H1 (cell line): ENCODE measurements at regions not wholly inside any gene's neighbourhood (a gene's known extent, or its start where the extent isn't known, plus 50 kb on each side); places are given as distances from the start of the nearest gene placed in this dataset.

Experiments used
- CTCF ChIA-PET: fragments of 300-600 bp; sonication (Branson Sonifier 250); formaldehyde crosslinking; loops from one replicate; lab custom pipeline; 2021; ENCODE audit not compliant: partially characterized antibody; lab: Charles Lee
- POLR2A ChIA-PET: fragments of 300-600 bp; sonication (Branson Sonifier 250); formaldehyde crosslinking; loops from one replicate; lab custom pipeline; 2021; ENCODE audit warnings: inconsistent platforms; ENCODE audit not compliant: partially characterized antibody; lab: Charles Lee
- DNase-seq, 2 experiments: peaks; one replicate each; pipeline versions ENCODE4 v3.0.0 to v3.0.0-alpha.2; 2010 to 2022; ENCODE audit warnings: low spot score in 2 of 2, low read depth in 1 of 2, mixed read lengths in 1 of 2
- FAIRE-seq: peaks from 2 replicates; lab custom pipeline; 2011; peaks lifted over from hg19 to GRCh38; lab: Jason Lieb, UNC
- H2AFZ ChIP-seq: 2 replicates; pipeline ENCODE4 v1.8.1; 2012; ENCODE audit warnings: low read length, inconsistent platforms
- H2AK5ac ChIP-seq: 2 replicates; pipeline ENCODE4 v1.6.1; 2013; ENCODE audit warnings: low read depth, low read length
- H2BK120ac ChIP-seq: replicated peaks from 2 replicates; pipeline ENCODE3; 2013; ENCODE audit warnings: low read depth, low read length, inconsistent platforms
- H2BK12ac ChIP-seq: 2 replicates; pipeline ENCODE4 v1.6.1; 2013; ENCODE audit warnings: low read depth, low read length
- H2BK15ac ChIP-seq: 2 replicates; pipeline ENCODE4 v1.6.1; 2013; ENCODE audit warnings: low read length
- H2BK20ac ChIP-seq: 2 replicates; pipeline ENCODE4 v1.6.1; 2013; ENCODE audit warnings: low read length
- H2BK5ac ChIP-seq: 2 replicates; pipeline ENCODE4 v1.6.1; 2013; ENCODE audit warnings: low read depth, low read length
- H3K14ac ChIP-seq: 2 replicates; pipeline ENCODE4 v1.6.1; 2013; ENCODE audit warnings: inconsistent platforms; ENCODE audit not compliant: insufficient read length
- H3K18ac ChIP-seq: 2 replicates; pipeline ENCODE4 v1.6.1; 2013; ENCODE audit warnings: low read length; ENCODE audit errors: extremely low read depth
- H3K23ac ChIP-seq: 2 replicates; pipeline ENCODE4 v1.6.1; 2013; ENCODE audit warnings: inconsistent platforms; ENCODE audit not compliant: insufficient read length
- H3K23me2 ChIP-seq: 2 replicates; pipeline ENCODE4 v1.6.1; 2013; ENCODE audit warnings: low read depth, low read length
- H3K27ac ChIP-seq: 2 replicates; pipeline ENCODE4 v1.6.1; 2011; ENCODE audit warnings: low read depth, low read length, inconsistent platforms
- H3K27me3 ChIP-seq, 4 experiments: replicated peaks in 1 of 4; 1 replicate in 1 of 4; 2 replicates in 3 of 4; pipeline versions ENCODE4 v1.6.1 to v1.8.1; 2011 to 2013; ENCODE audit warnings: low read length in 3 of 4, mild to moderate bottlenecking in 3 of 4, inconsistent platforms in 2 of 4, mixed read lengths in 2 of 4, moderate library complexity in 1 of 4; ENCODE audit not compliant: control insufficient read depth in 3 of 4, insufficient read depth in 3 of 4; ENCODE audit errors: extremely low read depth in 1 of 4
- H3K36me3 ChIP-seq, 4 experiments: 2 replicates each; pipeline versions ENCODE4 v1.6.1 to v1.8.1; 2011 to 2013; ENCODE audit warnings: mild to moderate bottlenecking in 4 of 4, low read length in 3 of 4, moderate library complexity in 2 of 4, control low read depth in 1 of 4, inconsistent platforms in 1 of 4; ENCODE audit not compliant: insufficient read depth in 4 of 4, control insufficient read depth in 2 of 4
- H3K4ac ChIP-seq: replicated peaks from 2 replicates; pipeline ENCODE3; 2013; ENCODE audit warnings: low read length, low read depth, mixed read lengths, inconsistent platforms; ENCODE audit not compliant: insufficient read length
- H3K4me1 ChIP-seq, 4 experiments: replicated peaks in 1 of 4; 1 replicate in 1 of 4; 2 replicates in 3 of 4; pipeline versions ENCODE4 v1.6.1 to v1.8.1; 2011 to 2013; ENCODE audit warnings: low read length in 3 of 4, inconsistent platforms in 2 of 4, mixed read lengths in 1 of 4; ENCODE audit not compliant: insufficient read depth in 4 of 4, control insufficient read depth in 3 of 4
- H3K4me2 ChIP-seq, 2 experiments: 2 replicates each; pipeline versions ENCODE4 v1.6.1 to v1.8.1; 2011 to 2013; ENCODE audit warnings: low read depth in 2 of 2, low read length in 2 of 2, control low read depth in 1 of 2, inconsistent platforms in 1 of 2, mild to moderate bottlenecking in 1 of 2; ENCODE audit not compliant: insufficient read depth in 1 of 2
- H3K4me3 ChIP-seq, 4 experiments: fragments of 200-600, 300-600 bp in 1 of 4; sonication (generic), shearing (Covaris generic), sonication (Bioruptor Twin) in 1 of 4; 2 replicates each; pipeline versions ENCODE4 v1.5.1 to v1.8.1; 2011 to 2016; ENCODE audit warnings: low read length in 4 of 4, low read depth in 3 of 4, control low read depth in 2 of 4, inconsistent platforms in 2 of 4, mild to moderate bottlenecking in 2 of 4, mixed read lengths in 1 of 4, moderate library complexity in 1 of 4; ENCODE audit not compliant: insufficient read depth in 2 of 4; ENCODE audit errors: extremely low read depth in 1 of 4
- H3K56ac ChIP-seq: replicated peaks from 2 replicates; pipeline ENCODE3; 2013; ENCODE audit warnings: low read depth, mild to moderate bottlenecking, mixed read lengths, low read length, inconsistent platforms; ENCODE audit not compliant: insufficient read length
- H3K79me1 ChIP-seq: 2 replicates; pipeline ENCODE4 v1.6.1; 2013; ENCODE audit warnings: low read depth, low read length, control low read depth
- H3K79me2 ChIP-seq, 2 experiments: 2 replicates each; pipeline versions ENCODE4 v1.6.1 to v1.8.1; 2012 to 2013; ENCODE audit warnings: low read length in 2 of 2, mild to moderate bottlenecking in 2 of 2, inconsistent platforms in 1 of 2; ENCODE audit not compliant: insufficient read depth in 2 of 2, control insufficient read depth in 1 of 2
- H3K9ac ChIP-seq, 4 experiments: replicated peaks in 1 of 4; 1 replicate in 1 of 4; 2 replicates in 3 of 4; pipeline versions ENCODE4 v1.6.1 to v1.8.1; 2011 to 2013; ENCODE audit warnings: low read depth in 3 of 4, low read length in 3 of 4, control low read depth in 2 of 4, mild to moderate bottlenecking in 2 of 4, moderate library complexity in 2 of 4, inconsistent platforms in 1 of 4; ENCODE audit errors: extremely low read depth in 1 of 4
- H3K9me3 ChIP-seq, 2 experiments: 2 replicates each; pipeline versions ENCODE4 v1.6.1 to v1.8.1; 2012 to 2013; ENCODE audit warnings: mild to moderate bottlenecking in 2 of 2, moderate library complexity in 2 of 2, control low read depth in 1 of 2, inconsistent platforms in 1 of 2, low read depth in 1 of 2, low read length in 1 of 2, mixed read lengths in 1 of 2; ENCODE audit not compliant: insufficient read depth in 2 of 2
- H4K20me1 ChIP-seq, 2 experiments: replicated peaks in 1 of 2; 2 replicates each; pipeline versions ENCODE3 to v1.8.1; 2011 to 2013; ENCODE audit warnings: inconsistent platforms in 2 of 2, low read length in 2 of 2, mild to moderate bottlenecking in 1 of 2; ENCODE audit not compliant: insufficient read depth in 2 of 2, control insufficient read depth in 1 of 2
- H4K5ac ChIP-seq: 2 replicates; pipeline ENCODE4 v1.6.1; 2013; ENCODE audit warnings: low read length, low read depth, mixed read lengths, inconsistent platforms; ENCODE audit not compliant: insufficient read length
- H4K8ac ChIP-seq: 2 replicates; pipeline ENCODE4 v1.8.0; 2013; ENCODE audit warnings: mild to moderate bottlenecking, moderate library complexity, low read length, inconsistent platforms; ENCODE audit not compliant: insufficient read depth; ENCODE audit errors: extremely low read depth
- H4K91ac ChIP-seq: replicated peaks from 2 replicates; pipeline ENCODE3; 2013; ENCODE audit warnings: low read length, mixed read lengths, inconsistent platforms; ENCODE audit not compliant: insufficient read length
- EGR1 ChIP-seq: IDR thresholded peaks from 2 replicates; pipeline ENCODE4 v1.6.1; 2011; ENCODE audit warnings: low read depth, low read length, borderline replicate concordance
- MAX ChIP-seq: IDR thresholded peaks from 2 replicates; pipeline ENCODE4 v1.6.1; 2012; ENCODE audit warnings: inconsistent platforms
- NANOG ChIP-seq: IDR thresholded peaks from 2 replicates; pipeline ENCODE4 v1.6.1; 2011; ENCODE audit warnings: low read length, low read depth, mild to moderate bottlenecking, inconsistent platforms; ENCODE audit not compliant: insufficient read depth, poor library complexity, severe bottlenecking
- WGBS, 2 experiments: shearing (Covaris generic) in 1 of 2; methylation state at CpG; one replicate each; pipeline versions ENCODE4 v1.1.6 to v1.1.7; 2013 to 2015; ENCODE audit warnings: low lambda C conversion rate in 2 of 2, mixed read lengths in 2 of 2, inconsistent platforms in 1 of 2, low coverage in 1 of 2, missing lambda C conversion rate in 1 of 2; ENCODE audit not compliant: insufficient replicate concordance in 2 of 2, insufficient coverage in 1 of 2, insufficient read length in 1 of 2; ENCODE audit errors: extremely low coverage in 1 of 2, missing lambda C conversion rate in 1 of 2; 5-methylcytosine and 5-hydroxymethylcytosine counted together

- WGBS, 2 experiments, result 96% methylated on average over 6 of the region's 6 CpGs; no CpG with 5 or more reads in 1 of the 2 experiments
- no peak for FAIRE-seq
- POLR2A ChIA-PET, result no interaction called here
These were observed 105.6 kb upstream of the NRBF2 start for GRCh38 chr10:63027531-63027930.

More at GRCh38 chr10:63027531-63027930, 105.6 kb upstream of the NRBF2 start:
- H2BK12ac ChIP-seq, result no peak overlapping the region
- no peak overlapping the region for H3K23ac ChIP-seq
- H3K14ac ChIP-seq, result no peak overlapping the region
- TF ChIP-seq EGR1 (no peak), MAX (no peak), NANOG (no peak)
- no peak overlapping the region for H2BK5ac ChIP-seq
- H3K4me1 ChIP-seq, result no peaks in the 10 kb centered on the region
- no peak overlapping the region for H2AFZ ChIP-seq
- H4K5ac ChIP-seq, result no peak overlapping the region
- H3K79me1 ChIP-seq, result no peaks in the 10 kb centered on the region
- no peak overlapping the region for H3K27ac ChIP-seq
- H3K9me3 ChIP-seq, result no peaks in the 10 kb centered on the region
- no peak overlapping the region for H3K4me3 ChIP-seq
- H3K36me3 ChIP-seq, result no peaks in the 10 kb centered on the region
- H2BK20ac ChIP-seq, result no peak overlapping the region
- H3K18ac ChIP-seq, result no peak overlapping the region
- H2BK15ac ChIP-seq, result no peak overlapping the region
- H3K27me3 ChIP-seq, result no peaks in the 10 kb centered on the region
- no peak overlapping the region for H2BK120ac ChIP-seq
- no peak overlapping the region for H4K91ac ChIP-seq
- H4K20me1 ChIP-seq, result no peaks in the 10 kb centered on the region
- DNase-seq, result no peak
- H2AK5ac ChIP-seq, result no peak overlapping the region
- H3K9ac ChIP-seq, result no peak overlapping the region
- H4K8ac ChIP-seq, result no peak overlapping the region
- no peak overlapping the region for H3K4ac ChIP-seq
- CTCF ChIA-PET, result interaction anchor here (0.6 to 1.1 kb wide), 3 partner anchors 17 to 860 kb away, joined by 3 read pairs; no protein-coding TSS in a partner anchor
- H3K56ac ChIP-seq, result no peak overlapping the region
- no peaks in the 10 kb centered on the region for H3K79me2 ChIP-seq
- H3K4me2 ChIP-seq, result no peak overlapping the region
- H3K23me2 ChIP-seq, result no peaks in the 10 kb centered on the region
